Dedifferentiated amniotic fluid mesenchymal stem cell (primary cell): ENCODE measurements at regions not wholly inside any gene's neighbourhood (a gene's known extent, or its start where the extent isn't known, plus 50 kb on each side); places are given as distances from the start of the nearest gene placed in this dataset.
A peak's percentile ranks its signal among the peaks of the same experiment; 100 is the strongest.

ENCODE experiments used
- DNase-seq: peaks from one replicate; pipeline ENCODE4 v3.0.0-alpha.2; 2016; ENCODE audit errors: extremely low spot score

GRCh38 chr2:52936029-52936428, 831.6 kb upstream of the CHAC2 start:
- DNase-seq: no peak

DNA sequence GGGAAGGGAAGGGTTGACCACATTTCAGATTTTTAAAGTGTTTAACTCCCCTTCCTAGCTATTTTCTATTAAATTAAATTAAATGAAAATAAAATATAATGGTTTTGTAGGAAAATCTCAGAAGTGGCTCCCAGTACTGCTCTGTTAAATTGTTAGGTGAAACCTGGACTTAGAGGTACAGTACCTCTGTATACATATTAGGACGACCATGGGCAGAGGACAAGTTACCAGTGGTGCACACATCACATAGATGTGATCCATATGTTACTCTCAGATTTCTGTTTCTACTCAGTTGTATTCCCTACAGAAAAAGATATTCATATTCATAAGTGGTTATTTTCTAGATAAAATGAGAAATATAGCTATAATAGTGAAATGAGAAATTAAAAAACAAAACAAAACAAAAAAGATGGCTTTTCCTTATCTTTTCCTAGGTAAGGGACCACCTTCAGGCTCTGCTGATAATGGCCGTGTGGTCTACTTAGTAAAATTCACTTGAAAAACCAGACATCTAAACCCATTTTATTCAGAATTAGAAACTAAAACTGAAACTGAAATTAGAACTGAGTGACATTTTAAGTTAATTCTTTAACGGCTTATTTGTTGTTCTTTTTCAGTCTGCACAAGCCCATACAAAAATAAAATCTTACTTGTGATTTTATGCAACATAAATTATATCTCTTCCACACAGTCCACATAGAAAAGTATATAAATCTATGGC, 832.5 kb upstream of the CHAC2 start:
- no peak for DNase-seq

DNA sequence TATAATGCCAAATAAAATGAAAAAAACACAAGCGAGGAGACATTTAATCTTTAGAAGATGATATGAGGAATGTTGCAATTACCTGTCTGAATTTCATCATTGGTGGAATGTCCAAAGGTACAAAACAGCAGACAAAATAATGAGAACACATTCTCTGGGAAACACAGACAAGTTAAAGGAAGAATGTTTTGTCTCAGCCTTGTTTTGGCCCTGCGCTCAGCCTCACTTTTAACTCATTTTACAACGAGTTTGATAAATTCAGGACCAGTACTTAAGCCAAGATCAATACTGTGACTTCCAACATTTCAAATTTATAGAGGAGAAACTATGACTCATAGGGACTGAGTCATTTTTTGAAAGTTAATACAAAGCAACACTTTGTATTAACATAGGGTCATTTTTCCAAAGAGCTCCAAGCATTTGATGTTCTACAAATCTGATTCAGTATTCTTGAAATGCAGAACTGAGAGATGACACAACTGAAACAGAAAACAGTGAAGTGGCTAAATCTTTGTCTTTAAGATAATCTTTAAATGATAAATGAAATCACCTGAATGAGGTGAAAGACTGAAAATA, 833.2 kb upstream of the CHAC2 start:
- DNase-seq: peak; percentile 50

GRCh38 chr2:52933878-52934277, 833.7 kb upstream of the CHAC2 start:
- no peak for DNase-seq

DNA sequence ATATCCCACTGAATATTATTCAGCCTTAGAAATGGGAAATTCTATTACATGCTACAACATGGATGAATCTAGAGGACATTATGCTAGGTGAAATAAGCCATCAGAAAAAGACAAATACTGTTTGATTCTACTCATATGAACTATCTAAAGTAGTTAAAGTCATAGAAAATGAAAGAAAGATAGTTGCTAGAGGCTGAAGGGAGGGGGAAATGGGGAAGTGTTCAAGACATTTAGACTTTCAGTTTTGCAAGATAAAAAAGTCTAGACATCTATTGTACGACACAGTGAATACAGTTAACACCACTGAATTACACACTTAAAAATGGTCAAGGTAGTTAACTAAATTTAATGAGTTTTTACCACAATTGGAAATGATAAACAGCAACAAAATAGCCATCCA, 835.9 kb upstream of the CHAC2 start:
- no peak for DNase-seq

GRCh38 chr2:52929412-52929811, 838.2 kb upstream of the CHAC2 start:
- no peak for DNase-seq

GRCh38 chr2:52919673-52920072, 847.9 kb upstream of the CHAC2 start:
- DNase-seq: no peak

- peak; percentile 46 for DNase-seq
These were observed 849.1 kb upstream of the CHAC2 start for GRCh38 chr2:52918551-52918950.

DNA sequence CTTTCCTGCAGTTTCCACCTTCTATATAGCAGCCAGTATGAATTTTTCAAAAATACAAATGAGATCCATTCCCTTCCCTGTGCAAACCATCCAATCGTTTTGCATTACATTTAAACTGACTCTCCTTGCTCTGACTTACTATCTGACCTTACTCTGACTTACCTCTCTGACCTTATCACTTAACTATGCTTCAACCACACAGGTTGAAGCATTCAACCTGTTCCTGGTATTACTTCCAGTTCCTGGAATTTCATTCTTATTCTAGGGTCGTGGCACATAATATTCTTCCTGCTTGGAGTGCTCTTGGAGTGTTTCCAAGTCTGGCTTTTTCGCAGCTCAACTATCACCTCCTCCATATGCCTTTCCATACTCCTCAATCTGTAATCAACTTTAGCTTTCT, 850.6 kb upstream of the CHAC2 start:
- no peak for DNase-seq

DNA sequence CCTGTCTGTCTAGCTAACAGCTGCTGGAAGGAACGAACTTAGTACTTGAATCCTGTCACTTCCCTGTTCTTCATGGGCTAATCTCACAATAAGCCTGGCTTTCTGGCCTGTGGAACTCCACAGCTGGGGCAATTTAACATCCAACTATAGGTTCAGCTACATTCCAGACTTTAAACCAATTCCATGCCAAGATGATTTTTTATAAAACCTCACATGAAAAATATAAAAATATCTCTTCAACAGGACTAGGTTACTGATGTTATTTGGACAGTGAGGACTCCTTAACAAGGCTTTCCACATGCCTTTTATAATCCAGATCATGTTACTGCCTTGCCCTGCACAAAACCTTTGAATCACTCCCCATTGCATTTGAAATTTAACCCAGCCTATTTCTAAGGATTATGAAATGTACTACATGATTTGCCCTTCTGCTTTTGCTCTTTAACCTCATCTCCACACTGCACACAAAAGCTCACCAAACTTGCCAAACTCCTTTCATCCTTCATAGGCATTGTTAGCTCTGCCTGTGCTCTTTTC, 863.2 kb upstream of the CHAC2 start:
- peak; percentile 59 for DNase-seq

GRCh38 chr2:52897511-52898044, 870.0 kb upstream of the CHAC2 start:
- DNase-seq: no peak

GRCh38 chr2:52895726-52896340, 871.8 kb upstream of the CHAC2 start:
- no peak for DNase-seq

GRCh38 chr2:52886556-52886955, 881.0 kb upstream of the CHAC2 start:
- DNase-seq: no peak

DNA sequence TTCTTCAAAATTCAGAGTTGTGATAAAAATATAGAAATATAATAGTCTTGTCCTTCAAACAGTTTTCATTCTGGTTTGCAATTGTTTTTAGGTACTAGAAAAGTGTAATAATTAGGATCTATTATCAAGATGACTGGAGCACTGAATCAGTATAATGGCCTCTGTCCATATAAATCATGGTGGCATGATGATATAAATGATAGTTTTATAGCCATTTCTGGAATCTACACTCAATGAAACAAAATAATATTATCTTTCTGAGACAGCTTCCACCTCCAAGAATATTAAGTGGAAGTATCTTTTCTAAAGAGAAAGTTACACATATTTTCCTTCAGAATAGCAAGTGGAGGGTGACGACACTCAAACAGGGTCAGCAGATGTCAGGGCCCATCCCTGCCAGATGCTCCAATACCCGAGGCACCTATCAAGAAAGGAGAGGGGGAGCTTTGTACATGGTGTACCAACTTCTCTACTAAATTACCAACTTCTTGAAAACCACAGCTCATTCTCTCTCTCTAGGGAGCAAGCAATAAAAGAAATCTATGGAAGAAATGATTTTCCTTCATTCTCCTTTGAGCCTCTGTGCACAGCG, 882.7 kb upstream of the CHAC2 start:
- no peak for DNase-seq

DNA sequence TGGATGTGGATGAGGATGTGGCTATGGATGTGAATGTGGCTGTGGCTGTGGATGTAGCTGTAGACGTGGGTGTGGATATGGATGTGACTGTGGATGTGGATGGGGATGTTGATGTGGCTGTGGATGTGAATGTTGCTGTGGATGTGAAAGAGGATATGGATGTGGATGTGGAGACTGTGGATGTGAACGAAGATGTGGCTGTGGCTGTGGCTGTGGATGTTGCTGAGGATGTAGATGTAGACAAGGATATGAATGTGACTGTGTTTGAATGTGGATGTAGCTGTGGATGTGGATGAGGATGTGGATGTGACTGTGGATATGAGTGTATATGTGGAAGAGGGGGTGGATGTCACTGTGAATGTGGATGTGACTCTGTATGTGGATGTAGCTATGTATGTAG, 884.6 kb upstream of the CHAC2 start:
- no peak for DNase-seq

- DNase-seq: peak; percentile 40
These were observed 886.0 kb upstream of the CHAC2 start for GRCh38 chr2:52881606-52882005.

- DNase-seq: no peak
These were observed 886.7 kb upstream of the CHAC2 start for GRCh38 chr2:52880872-52881271.

- DNase-seq: no peak
These were observed 888.0 kb upstream of the CHAC2 start for GRCh38 chr2:52879561-52879960.

DNA sequence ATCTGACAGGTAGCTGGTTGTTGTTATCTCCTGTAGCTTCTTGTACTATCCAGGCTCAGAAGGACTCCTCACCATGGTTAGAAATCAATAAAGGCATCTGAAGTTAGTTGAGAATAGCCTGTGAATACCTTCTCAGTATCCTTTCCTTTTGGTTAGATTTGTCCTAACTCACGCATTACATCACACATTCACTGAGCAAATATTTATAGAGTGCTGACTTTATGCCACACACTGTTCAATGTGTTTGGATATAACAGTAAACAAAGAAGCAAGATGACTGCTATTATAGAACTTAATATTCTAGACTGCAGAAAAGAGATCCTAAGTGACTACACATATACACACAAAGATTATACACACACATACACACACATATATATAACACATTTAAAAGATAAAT, 889.9 kb upstream of the CHAC2 start:
- DNase-seq: no peak

- no peak for DNase-seq
These were observed 893.0 kb upstream of the CHAC2 start for GRCh38 chr2:52874466-52875106.

GRCh38 chr2:52862801-52863200, 904.8 kb upstream of the CHAC2 start:
- no peak for DNase-seq

DNA sequence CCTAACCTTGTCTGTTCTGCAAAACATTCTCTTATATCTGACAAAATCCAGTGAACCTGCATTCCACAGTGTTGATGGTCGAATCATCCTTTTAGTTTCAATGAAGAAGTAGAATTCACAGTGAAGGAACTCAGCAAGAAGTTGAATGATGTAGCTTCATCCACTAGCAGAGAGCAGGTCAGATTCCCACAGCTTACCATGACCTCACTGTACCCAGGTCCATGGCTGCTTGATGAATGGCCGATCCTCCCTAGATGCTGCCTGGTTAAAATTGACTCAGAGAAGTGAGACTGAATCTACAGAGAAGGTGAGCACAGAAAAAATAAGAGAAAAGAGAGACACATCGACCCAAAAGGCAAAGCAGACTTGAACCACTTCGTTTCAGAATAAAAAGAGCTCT, 906.0 kb upstream of the CHAC2 start:
- DNase-seq: no peak
